BJ (cell line): ENCODE measurements at regions not wholly inside any gene's neighbourhood (a gene's known extent, or its start where the extent isn't known, plus 50 kb on each side); places are given as distances from the start of the nearest gene placed in this dataset.

Experiments
- CTCF ChIA-PET: fragments of 350-600 bp; formaldehyde crosslinking; extraction: SDS; loops from one replicate; lab custom pipeline; 2021; ENCODE audit warnings: antibody characterized with exemption, inconsistent platforms; lab: Yijun Ruan, JAX
- POLR2A ChIA-PET: fragments of 300-600 bp; sonication (Branson Sonifier 250); formaldehyde crosslinking; extraction: SDS; loops from one replicate; lab custom pipeline; 2021; ENCODE audit warnings: antibody characterized with exemption; lab: Charles Lee
- DNase-seq: peaks from one replicate; pipeline ENCODE4 v3.0.0-alpha.2; 2011; ENCODE audit warnings: low read depth
- H3K27me3 ChIP-seq: 2 replicates; pipeline ENCODE4 v1.6.0; 2011; ENCODE audit warnings: low read length; ENCODE audit not compliant: control insufficient read depth, insufficient read depth
- H3K36me3 ChIP-seq: 2 replicates; pipeline ENCODE4 v1.5.1; 2011; ENCODE audit warnings: low read length; ENCODE audit not compliant: control insufficient read depth, insufficient read depth
- H3K4me3 ChIP-seq: 2 replicates; pipeline ENCODE4 v1.5.1; 2011; ENCODE audit warnings: low read depth, mild to moderate bottlenecking, control low read depth, low read length
- TF ChIP-seq, protein P1 (sequence below): IDR thresholded peaks from 2 replicates; pipeline ENCODE4 v1.5.1; 2011; ENCODE audit warnings: low read depth, mild to moderate bottlenecking, control low read depth, inconsistent platforms, low read length, moderate library complexity; ENCODE audit not compliant: insufficient read depth

DNA sequence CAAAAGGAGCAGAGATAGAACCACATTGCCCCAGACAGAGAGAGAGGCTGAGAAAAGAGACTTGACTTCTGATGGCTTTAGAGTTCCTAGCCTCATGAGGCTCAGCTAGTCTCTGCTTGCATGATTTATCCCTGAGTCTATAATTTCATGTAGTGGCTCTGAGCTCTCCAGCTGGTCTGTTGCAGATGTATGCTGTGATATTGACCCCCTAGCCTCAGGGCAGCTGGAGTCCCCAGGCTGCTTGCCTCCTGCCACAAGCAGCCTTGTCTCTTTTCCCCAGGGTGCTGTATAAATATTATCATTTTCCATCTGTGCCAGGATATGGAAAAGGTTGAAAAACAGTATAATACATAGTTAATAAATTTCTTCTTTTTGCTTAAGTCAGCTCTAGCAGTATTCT lies 467.6 kb upstream of the CWC22 start:
- POLR2A ChIA-PET, result no interaction called here
- Histone ChIP-seq H3K36me3 (no peaks in the 10 kb centered on the region), H3K27me3 (no peaks in the 10 kb centered on the region), H3K4me3 (no peak overlapping the region)
- TF ChIP-seq, protein P1, sequence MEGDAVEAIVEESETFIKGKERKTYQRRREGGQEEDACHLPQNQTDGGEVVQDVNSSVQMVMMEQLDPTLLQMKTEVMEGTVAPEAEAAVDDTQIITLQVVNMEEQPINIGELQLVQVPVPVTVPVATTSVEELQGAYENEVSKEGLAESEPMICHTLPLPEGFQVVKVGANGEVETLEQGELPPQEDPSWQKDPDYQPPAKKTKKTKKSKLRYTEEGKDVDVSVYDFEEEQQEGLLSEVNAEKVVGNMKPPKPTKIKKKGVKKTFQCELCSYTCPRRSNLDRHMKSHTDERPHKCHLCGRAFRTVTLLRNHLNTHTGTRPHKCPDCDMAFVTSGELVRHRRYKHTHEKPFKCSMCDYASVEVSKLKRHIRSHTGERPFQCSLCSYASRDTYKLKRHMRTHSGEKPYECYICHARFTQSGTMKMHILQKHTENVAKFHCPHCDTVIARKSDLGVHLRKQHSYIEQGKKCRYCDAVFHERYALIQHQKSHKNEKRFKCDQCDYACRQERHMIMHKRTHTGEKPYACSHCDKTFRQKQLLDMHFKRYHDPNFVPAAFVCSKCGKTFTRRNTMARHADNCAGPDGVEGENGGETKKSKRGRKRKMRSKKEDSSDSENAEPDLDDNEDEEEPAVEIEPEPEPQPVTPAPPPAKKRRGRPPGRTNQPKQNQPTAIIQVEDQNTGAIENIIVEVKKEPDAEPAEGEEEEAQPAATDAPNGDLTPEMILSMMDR, result no peak
- DNase-seq, result no peak
- CTCF ChIA-PET, result no interaction called here

DNA sequence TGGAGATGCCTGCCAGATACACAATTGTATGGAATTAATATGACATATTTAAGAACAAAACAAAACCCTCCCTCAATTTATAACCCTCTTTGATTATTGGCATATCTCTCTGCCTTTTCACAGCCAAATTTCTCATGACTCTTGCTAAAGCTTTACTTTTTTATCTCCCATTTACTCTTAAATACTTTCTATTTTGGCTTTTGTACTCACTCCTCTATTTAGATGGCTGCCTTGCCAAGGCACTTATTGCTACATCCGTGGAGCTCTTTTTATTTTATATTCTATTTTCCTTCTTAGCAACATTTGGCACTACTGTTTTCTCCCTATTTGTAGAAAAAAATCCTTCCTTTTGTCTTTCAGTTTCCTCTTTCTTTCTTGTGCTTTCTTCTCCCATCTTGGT lies 466.4 kb upstream of the CWC22 start:
- no peak for DNase-seq
- TF ChIP-seq, protein P1, result no peak
- CTCF ChIA-PET, result interaction anchor here (1.0 kb wide), 1 partner anchor 10 kb away, joined by 3 read pairs; no protein-coding TSS in a partner anchor

GRCh38 chr2:180472133-180472532 lies 465.0 kb upstream of the CWC22 start:
- no peak overlapping the region for H3K4me3 ChIP-seq
- TF ChIP-seq, protein P1, result no peak
- ChIA-PET POLR2A (no interaction called here), CTCF (no interaction called here)
- H3K27me3 ChIP-seq, result no peaks in the 10 kb centered on the region
- no peaks in the 10 kb centered on the region for H3K36me3 ChIP-seq
- DNase-seq, result no peak

More for the DNA sequence above, 466.4 kb upstream of the CWC22 start:
- Histone ChIP-seq H3K36me3 (no peaks in the 10 kb centered on the region), H3K4me3 (no peak overlapping the region), H3K27me3 (no peaks in the 10 kb centered on the region)
- POLR2A ChIA-PET, result no interaction called here

- Histone ChIP-seq H3K27me3 (no peaks in the 10 kb centered on the region), H3K4me3 (no peak overlapping the region), H3K36me3 (no peaks in the 10 kb centered on the region)
- TF ChIP-seq, protein P1, result no peak
- DNase-seq, result no peak
- POLR2A ChIA-PET, result no interaction called here
- CTCF ChIA-PET, result no interaction called here
Observed at GRCh38 chr2:180463608-180464007, 456.5 kb upstream of the CWC22 start.

- ChIA-PET POLR2A (no interaction called here), CTCF (interaction anchor here (0.8 kb wide), 1 partner anchor 38 kb away, joined by 3 read pairs; no protein-coding TSS in a partner anchor)
- Histone ChIP-seq H3K27me3 (no peaks in the 10 kb centered on the region), H3K4me3 (no peak overlapping the region), H3K36me3 (no peaks in the 10 kb centered on the region)
- no peak for DNase-seq
- TF ChIP-seq, protein P1, result no peak
Observed at GRCh38 chr2:180461761-180462160, 454.7 kb upstream of the CWC22 start.
